A673 (cell line): ENCODE measurements at regions not wholly inside any gene's neighbourhood (a gene's known extent, or its start where the extent isn't known, plus 50 kb on each side); places are given as distances from the start of the nearest gene placed in this dataset.

Source experiments
- BruUV-seq: library from RNA; stranded (reverse); fragments of 400-500 nt; replicated peaks from 2 replicates; lab custom pipeline; 2021; lab: Mats Ljungman, UMichigan
- CTCF ChIA-PET: fragments of 300-600 bp; sonication (Branson Sonifier 250); formaldehyde crosslinking; loops from one replicate; lab custom pipeline; 2022; ENCODE audit warnings: antibody characterized with exemption; lab: Charles Lee
- POLR2A ChIA-PET: fragments of 300-600 bp; sonication (Branson Sonifier 250); formaldehyde crosslinking; loops from one replicate; lab custom pipeline; 2022; ENCODE audit warnings: antibody characterized with exemption; ENCODE audit not compliant: low non-redundant PET; lab: Charles Lee
- DNase-seq: peaks from one replicate; pipeline ENCODE4 v3.0.0-alpha.2; 2015; ENCODE audit warnings: low spot score
- H3K27ac ChIP-seq: fragments of 200-600 bp; sonication (generic); 2 replicates; pipeline ENCODE4 v1.5.1; 2016; ENCODE audit warnings: mixed run types, low read depth, mild to moderate bottlenecking, mixed read lengths, antibody characterized with exemption, low read length; ENCODE audit not compliant: poor library complexity, severe bottlenecking
- H3K27me3 ChIP-seq: fragments of 200-600 bp; sonication (generic); replicated peaks from 2 replicates; pipeline ENCODE4 v1.6.1; 2017; ENCODE audit warnings: mixed run types, low read depth, mild to moderate bottlenecking, mixed read lengths, antibody characterized with exemption, low read length; ENCODE audit not compliant: insufficient read depth, poor library complexity
- H3K36me3 ChIP-seq: fragments of 200-600 bp; sonication (generic); 2 replicates; pipeline ENCODE4 v1.6.1; 2016; ENCODE audit warnings: mixed run types, mild to moderate bottlenecking, mixed read lengths, antibody characterized with exemption, low read length; ENCODE audit not compliant: insufficient read depth, poor library complexity, severe bottlenecking
- H3K4me1 ChIP-seq: fragments of 200-600 bp; sonication (generic); 2 replicates; pipeline ENCODE4 v1.6.1; 2017; ENCODE audit warnings: mixed run types, mild to moderate bottlenecking, mixed read lengths, antibody characterized with exemption, low read length; ENCODE audit not compliant: insufficient read depth, poor library complexity, severe bottlenecking
- H3K4me3 ChIP-seq: fragments of 200-600 bp; sonication (generic); 2 replicates; pipeline ENCODE4 v1.5.1; 2016; ENCODE audit warnings: low read depth, mixed run types, mild to moderate bottlenecking, mixed read lengths, low read length; ENCODE audit not compliant: poor library complexity, severe bottlenecking
- H3K9me3 ChIP-seq: fragments of 200-600 bp; sonication (generic); 2 replicates; pipeline ENCODE4 v1.6.1; 2016; ENCODE audit warnings: mixed run types, low read depth, mild to moderate bottlenecking, mixed read lengths, antibody characterized with exemption, low read length; ENCODE audit not compliant: poor library complexity, severe bottlenecking
- CTCF ChIP-seq: fragments of 300-800, 200-600 bp; sonication (generic); conservative IDR thresholded peaks from 2 replicates; pipeline ENCODE4 v1.5.1; 2017; ENCODE audit warnings: low read depth, mild to moderate bottlenecking, antibody characterized with exemption, low read length, moderate library complexity, mixed read lengths
- EZH2 ChIP-seq: fragments of 200-600 bp; sonication (generic); IDR thresholded peaks from 2 replicates; pipeline ENCODE4 v1.6.1; 2017; ENCODE audit warnings: borderline replicate concordance, low read depth, mild to moderate bottlenecking, mixed read lengths, antibody characterized with exemption, low read length; ENCODE audit not compliant: poor library complexity, severe bottlenecking
- intact Hi-C: fragments of 100-400 bp; cut with micrococcal nuclease; formaldehyde crosslinking; loops from one replicate; pipeline ENCODE4 v1.10.0; 2022; ENCODE audit not compliant: unreplicated experiment

DNA sequence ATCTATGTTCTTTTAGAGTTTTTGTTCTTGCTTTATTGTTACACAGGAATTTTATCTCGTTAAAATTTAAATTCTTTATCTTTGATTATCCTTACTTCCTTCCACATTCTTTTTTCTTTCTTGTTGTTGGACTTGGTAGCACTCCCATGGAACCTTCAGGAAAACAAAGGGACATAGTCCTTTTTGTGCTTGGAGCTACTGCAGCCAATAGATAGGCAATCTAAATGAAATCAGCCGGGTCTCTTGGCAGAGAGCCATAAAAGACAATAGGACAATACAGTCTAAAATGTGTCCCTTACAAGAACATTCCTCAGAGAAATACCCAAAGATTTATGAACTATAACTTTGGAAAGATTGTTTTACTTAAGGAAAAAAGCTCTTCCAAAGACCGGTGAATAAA lies 548.1 kb upstream of the C9orf72 start:
- intact Hi-C loops, result no loop called here
- H3K9me3 ChIP-seq, result no peaks in the 10 kb centered on the region
- no peaks in the 10 kb centered on the region for H3K27me3 ChIP-seq
- ChIA-PET POLR2A (no interaction called here), CTCF (no interaction called here)
- DNase-seq, result peak; percentile 48
- BruUV-seq, result no TSS peak
- H3K4me3 ChIP-seq, result no peak overlapping the region
- no peaks in the 10 kb centered on the region for H3K36me3 ChIP-seq
- TF ChIP-seq EZH2 (no peak), CTCF (no peak)
- peaks cover 13% of the 10 kb centered on the region for H3K4me1 ChIP-seq
- no peak overlapping the region for H3K27ac ChIP-seq

GRCh38 chr9:28124917-28125316 lies 551.6 kb upstream of the C9orf72 start:
- intact Hi-C loops, result no loop called here
- POLR2A ChIA-PET, result no interaction called here
- TF ChIP-seq EZH2 (no peak), CTCF (no peak)
- peaks cover 13% of the 10 kb centered on the region for H3K4me1 ChIP-seq
- no peaks in the 10 kb centered on the region for H3K9me3 ChIP-seq
- H3K36me3 ChIP-seq, result no peaks in the 10 kb centered on the region
- H3K27me3 ChIP-seq, result no peaks in the 10 kb centered on the region
- no peak overlapping the region for H3K4me3 ChIP-seq
- CTCF ChIA-PET, result no interaction called here
- DNase-seq, result no peak
- no peak overlapping the region for H3K27ac ChIP-seq
- no TSS peak for BruUV-seq

- intact Hi-C loops, result no loop called here
- Histone ChIP-seq H3K9me3 (no peaks in the 10 kb centered on the region), H3K4me1 (no peaks in the 10 kb centered on the region), H3K27ac (no peak overlapping the region), H3K36me3 (no peaks in the 10 kb centered on the region), H3K4me3 (no peak overlapping the region), H3K27me3 (no peaks in the 10 kb centered on the region)
- TF ChIP-seq EZH2, result no peak
- TF ChIP-seq CTCF, result no peak
- no TSS peak for BruUV-seq
- DNase-seq, result no peak
- ChIA-PET CTCF (no interaction called here), POLR2A (no interaction called here)
These were observed 553.8 kb upstream of the C9orf72 start for GRCh38 chr9:28127101-28127500.
